IMR-90 (cell line): ENCODE measurements at regions not wholly inside any gene's neighbourhood (a gene's known extent, or its start where the extent isn't known, plus 50 kb on each side); places are given as distances from the start of the nearest gene placed in this dataset.

Experiments
- BHLHE40 ChIP-seq: fragments of 150-350 bp; IDR thresholded peaks from 2 replicates; pipeline ENCODE4 v1.6.1; 2016; ENCODE audit warnings: mild to moderate bottlenecking, low read depth, low read length
- CHD1 ChIP-seq: IDR thresholded peaks from 2 replicates; pipeline ENCODE4 v1.6.1; 2012; ENCODE audit warnings: low read depth, low read length, improper control_type of control experiment
- CTCF ChIP-seq: conservative IDR thresholded peaks from 2 replicates; pipeline ENCODE4 v1.5.1; 2012; ENCODE audit warnings: mild to moderate bottlenecking, low read depth, low read length, improper control_type of control experiment
- ELK1 ChIP-seq: fragments of 150-350 bp; IDR thresholded peaks from 2 replicates; pipeline ENCODE4 v1.6.1; 2016; ENCODE audit warnings: low read depth, mild to moderate bottlenecking, low read length, moderate library complexity, borderline replicate concordance
- FOS ChIP-seq: fragments of 150-350 bp; IDR thresholded peaks from 2 replicates; pipeline ENCODE4 v1.6.1; 2016; ENCODE audit warnings: low read depth, low read length
- MAFK ChIP-seq: IDR thresholded peaks from 2 replicates; pipeline ENCODE4 v1.6.1; 2012; ENCODE audit warnings: low read depth, low read length, improper control_type of control experiment
- MAZ ChIP-seq: IDR thresholded peaks from 2 replicates; pipeline ENCODE4 v1.6.1; 2012; ENCODE audit warnings: low read depth, mild to moderate bottlenecking, low read length, improper control_type of control experiment, moderate library complexity, borderline replicate concordance
- MXI1 ChIP-seq: IDR thresholded peaks from 2 replicates; pipeline ENCODE4 v1.6.1; 2012; ENCODE audit warnings: low read depth, mild to moderate bottlenecking, low read length, moderate library complexity, borderline replicate concordance
- POLR2A ChIP-seq: IDR thresholded peaks from 2 replicates; pipeline ENCODE4 v1.6.1; 2012; ENCODE audit warnings: mild to moderate bottlenecking, low read depth, low read length
- RAD21 ChIP-seq: IDR thresholded peaks from 2 replicates; pipeline ENCODE4 v1.6.1; 2012; ENCODE audit warnings: low read length, improper control_type of control experiment
- RCOR1 ChIP-seq: IDR thresholded peaks from 2 replicates; pipeline ENCODE4 v1.6.1; 2012; ENCODE audit warnings: mild to moderate bottlenecking, low read length, improper control_type of control experiment; ENCODE audit not compliant: insufficient replicate concordance
- SMC3 ChIP-seq: fragments of 150-350 bp; IDR thresholded peaks from 2 replicates; pipeline ENCODE4 v1.6.1; 2016; ENCODE audit warnings: low read depth, mild to moderate bottlenecking, antibody characterized with exemption, low read length, moderate library complexity

- TF ChIP-seq CTCF (no peak), RAD21 (no peak), FOS (no peak), POLR2A (no peak), MAFK (no peak), CHD1 (no peak), RCOR1 (no peak), BHLHE40 (no peak), SMC3 (no peak), MXI1 (no peak), ELK1 (no peak), MAZ (no peak)
Measured at GRCh38 chr12:87847147-87847546, 182.1 kb downstream of the C12orf50 start.
